ENCODE measurements at regions not wholly inside any gene's neighbourhood (a gene's known extent, or its start where the extent isn't known, plus 50 kb on each side); places are given as distances from the start of the nearest gene placed in this dataset.
A peak's percentile ranks its signal among the peaks of the same experiment; 100 is the strongest.
"Not testable (repeated sequence)": the region's sequence is repeated elsewhere in the genome, so short reads cannot be mapped to it uniquely, and the experiment has no call there.

DNA sequence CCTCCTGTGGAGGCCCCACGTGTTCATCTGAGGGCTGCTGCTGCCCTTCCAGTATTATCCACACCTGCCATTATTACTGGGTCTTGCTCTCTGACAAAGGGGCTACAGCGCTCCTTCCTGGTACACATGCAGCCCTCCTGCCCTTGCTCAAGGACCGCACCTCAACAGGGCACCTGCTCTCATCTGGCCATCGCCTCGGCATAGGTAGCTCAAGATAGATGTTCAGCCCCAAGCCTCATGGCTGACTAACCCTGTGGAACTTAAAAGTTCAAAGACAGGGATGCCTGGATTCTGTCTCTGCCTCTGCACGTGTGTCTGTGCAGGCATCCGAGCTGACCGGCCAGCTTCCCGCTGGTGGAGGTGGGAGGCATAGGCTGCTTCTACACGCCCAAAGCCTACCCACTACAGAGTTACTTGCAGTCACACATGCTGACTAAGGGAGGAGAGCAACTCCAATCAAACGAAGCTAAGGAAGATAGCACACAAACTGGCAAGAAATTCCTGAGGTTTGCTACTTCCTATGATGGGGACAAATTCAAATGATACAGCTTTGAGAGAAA is 152.5 kb upstream of the ATP10A start:
- H3K9me3 ChIP-seq (ENCODE audit: control insufficient read depth, low read length), result no peaks in the 10 kb centered on the region
- H3K36me3 ChIP-seq (ENCODE audit: control insufficient read depth, insufficient read depth, low read length), result no peaks in the 10 kb centered on the region
- 87% methylated on average over 11 of the region's 11 CpGs for WGBS, 2 experiments
- H3K27me3 ChIP-seq (ENCODE audit: control insufficient read depth, insufficient read depth, low read length, poor library complexity, severe bottlenecking), result no peaks in the 10 kb centered on the region
- H3K4me1 ChIP-seq (ENCODE audit: control insufficient read depth, insufficient read depth, low read length), result no peaks in the 10 kb centered on the region
- H3K27ac ChIP-seq (ENCODE audit: insufficient read depth, low read depth, low read length, poor library complexity, severe bottlenecking), result no peak overlapping the region
- no peak overlapping the region for H3K4me3 ChIP-seq (ENCODE audit: insufficient read depth, low read depth, low read length)

DNA sequence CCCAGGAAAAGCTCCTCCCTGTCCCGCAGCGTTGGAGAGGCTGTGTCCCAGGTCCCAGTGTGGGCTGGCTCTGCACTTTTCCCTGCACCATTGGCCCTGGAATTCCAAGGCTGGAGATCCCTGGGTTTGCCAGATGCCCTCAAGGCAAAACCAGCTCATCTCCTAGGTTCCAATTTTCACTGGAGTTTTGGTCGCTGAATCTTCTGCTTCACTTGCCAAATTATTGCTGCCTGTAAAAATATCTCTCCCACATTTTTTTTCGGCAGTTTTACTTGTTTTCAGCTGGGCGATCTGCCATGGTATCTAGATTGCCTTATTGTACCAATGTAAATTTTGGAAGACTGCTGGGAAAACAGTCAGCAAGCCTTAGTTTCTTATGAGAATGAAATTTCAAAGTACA is 150.9 kb upstream of the ATP10A start:
- 90 to 93% methylated on average over 5 of the region's 5 CpGs for WGBS, 2 experiments
- H3K27me3 ChIP-seq (ENCODE audit: control insufficient read depth, insufficient read depth, low read length, poor library complexity, severe bottlenecking), result no peaks in the 10 kb centered on the region
- H3K9me3 ChIP-seq (ENCODE audit: control insufficient read depth, low read length), result no peaks in the 10 kb centered on the region
- no peak overlapping the region for H3K27ac ChIP-seq (ENCODE audit: insufficient read depth, low read depth, low read length, poor library complexity, severe bottlenecking)
- H3K36me3 ChIP-seq (ENCODE audit: control insufficient read depth, insufficient read depth, low read length), result no peaks in the 10 kb centered on the region
- no peaks in the 10 kb centered on the region for H3K4me1 ChIP-seq (ENCODE audit: control insufficient read depth, insufficient read depth, low read length)
- H3K4me3 ChIP-seq (ENCODE audit: insufficient read depth, low read depth, low read length), result no peak overlapping the region

DNA sequence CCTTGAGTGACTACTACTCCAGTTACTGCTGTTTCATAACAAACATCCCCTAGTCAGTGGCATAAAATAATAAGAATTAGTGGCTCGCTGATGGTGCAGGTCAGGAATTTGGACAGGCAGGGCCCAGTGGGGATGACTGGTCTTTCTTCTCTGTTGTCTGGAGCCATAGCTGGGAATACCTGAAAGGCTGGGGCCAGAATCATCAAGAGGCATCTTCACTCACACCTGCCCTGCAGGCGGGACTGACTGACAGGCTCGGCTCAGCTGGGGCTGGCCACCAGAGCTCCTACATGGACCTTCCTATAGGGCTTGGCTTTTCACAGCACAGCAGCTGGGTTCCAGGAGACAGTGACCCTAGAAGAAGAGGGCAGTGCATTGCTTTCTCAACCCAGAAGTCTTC is 148.8 kb upstream of the ATP10A start:
- Histone ChIP-seq H3K4me3 (ENCODE audit: insufficient read depth, low read depth, low read length) (no peak overlapping the region), H3K36me3 (ENCODE audit: control insufficient read depth, insufficient read depth, low read length) (no peaks in the 10 kb centered on the region), H3K4me1 (ENCODE audit: control insufficient read depth, insufficient read depth, low read length) (no peaks in the 10 kb centered on the region), H3K27ac (ENCODE audit: insufficient read depth, low read depth, low read length, poor library complexity, severe bottlenecking) (no peak overlapping the region), H3K27me3 (ENCODE audit: control insufficient read depth, insufficient read depth, low read length, poor library complexity, severe bottlenecking) (no peaks in the 10 kb centered on the region), H3K9me3 (ENCODE audit: control insufficient read depth, low read length) (no peaks in the 10 kb centered on the region)
- 90% methylated on average over 3 of the region's 3 CpGs for WGBS, 2 experiments

DNA sequence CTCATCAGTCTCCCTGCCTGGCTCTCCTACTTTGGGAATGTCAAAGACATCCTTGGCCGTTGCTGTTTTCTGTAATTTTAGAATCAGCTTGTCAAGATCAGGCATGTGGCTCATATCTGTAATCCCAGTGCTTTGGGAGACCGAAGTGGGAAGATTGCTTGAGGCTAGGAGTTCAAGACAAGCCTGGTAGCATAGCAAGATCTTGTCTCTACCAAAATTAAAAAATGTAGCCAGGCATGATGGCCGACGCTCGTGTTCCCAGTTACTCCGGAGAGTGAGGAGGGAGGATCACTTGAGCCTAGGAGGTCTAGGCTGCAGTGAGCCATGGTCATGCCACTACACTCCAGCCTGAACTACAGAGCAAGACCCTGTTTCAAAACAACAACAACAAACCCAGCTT is 144.0 kb upstream of the ATP10A start:
- no peaks in the 10 kb centered on the region for H3K4me1 ChIP-seq (ENCODE audit: control insufficient read depth, insufficient read depth, low read length)
- no peaks in the 10 kb centered on the region for H3K36me3 ChIP-seq (ENCODE audit: control insufficient read depth, insufficient read depth, low read length)
- H3K9me3 ChIP-seq (ENCODE audit: control insufficient read depth, low read length), result no peaks in the 10 kb centered on the region
- 87 to 93% methylated on average over 6 of the region's 6 CpGs for WGBS, 2 experiments
- H3K4me3 ChIP-seq (ENCODE audit: insufficient read depth, low read depth, low read length), result no peak overlapping the region
- H3K27me3 ChIP-seq (ENCODE audit: control insufficient read depth, insufficient read depth, low read length, poor library complexity, severe bottlenecking), result no peaks in the 10 kb centered on the region
- H3K27ac ChIP-seq (ENCODE audit: insufficient read depth, low read depth, low read length, poor library complexity, severe bottlenecking), result no peak overlapping the region

DNA sequence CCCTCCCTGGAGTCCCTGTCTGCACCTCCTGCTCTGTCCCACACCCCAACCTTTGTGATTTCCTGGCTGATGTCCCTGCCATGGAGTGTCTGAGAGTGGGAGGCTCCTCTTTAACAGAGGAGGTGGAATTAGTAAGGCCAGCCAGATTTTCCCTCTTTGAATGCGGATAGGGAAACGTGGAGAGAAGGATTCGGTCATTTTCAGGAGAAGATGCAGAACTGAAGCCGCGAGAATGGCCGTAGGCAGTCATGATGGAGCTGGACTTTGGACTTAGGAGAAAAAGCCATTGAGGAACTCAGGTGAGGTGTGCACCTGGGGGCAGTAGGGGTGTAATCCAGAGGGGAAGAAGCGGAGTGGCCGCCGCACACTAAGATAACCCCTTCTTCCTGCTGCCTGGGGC is 138.1 kb upstream of the ATP10A start:
- H3K27me3 ChIP-seq (ENCODE audit: control insufficient read depth, insufficient read depth, low read length, poor library complexity, severe bottlenecking), result no peaks in the 10 kb centered on the region
- H3K4me3 ChIP-seq (ENCODE audit: insufficient read depth, low read depth, low read length), result no peak overlapping the region
- H3K4me1 ChIP-seq (ENCODE audit: control insufficient read depth, insufficient read depth, low read length), result no peaks in the 10 kb centered on the region
- no peaks in the 10 kb centered on the region for H3K9me3 ChIP-seq (ENCODE audit: control insufficient read depth, low read length)
- no peak overlapping the region for H3K27ac ChIP-seq (ENCODE audit: insufficient read depth, low read depth, low read length, poor library complexity, severe bottlenecking)
- WGBS, 2 experiments, result 96 to 98% methylated on average over 9 of the region's 9 CpGs
- H3K36me3 ChIP-seq (ENCODE audit: control insufficient read depth, insufficient read depth, low read length), result no peaks in the 10 kb centered on the region

DNA sequence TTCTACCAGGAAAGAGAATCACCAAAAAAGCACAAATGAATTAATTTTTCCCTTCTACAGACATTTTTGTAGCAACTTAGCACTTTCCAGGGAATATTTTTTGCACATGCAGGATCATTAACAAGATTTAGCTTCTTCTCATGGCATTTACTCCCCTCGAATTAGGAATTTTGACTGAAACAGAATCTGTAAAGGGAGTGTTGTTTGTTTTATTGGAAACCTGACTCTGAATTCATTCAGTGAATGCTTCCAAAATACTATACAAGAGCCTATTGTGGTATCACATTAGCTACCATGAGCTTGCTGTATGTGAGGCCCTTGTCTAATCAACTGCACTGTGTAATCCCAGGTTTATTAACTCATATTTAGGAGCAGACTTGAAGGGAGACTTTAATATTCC is 130.4 kb upstream of the ATP10A start:
- H3K36me3 ChIP-seq (ENCODE audit: control insufficient read depth, insufficient read depth, low read length), result no peaks in the 10 kb centered on the region
- 100% methylated on average over 1 of the region's 1 CpG; no CpG with 5 or more reads in 1 of the 2 experiments for WGBS, 2 experiments
- H3K4me3 ChIP-seq (ENCODE audit: insufficient read depth, low read depth, low read length), result no peak overlapping the region
- H3K4me1 ChIP-seq (ENCODE audit: control insufficient read depth, insufficient read depth, low read length), result no peaks in the 10 kb centered on the region
- no peaks in the 10 kb centered on the region for H3K9me3 ChIP-seq (ENCODE audit: control insufficient read depth, low read length)
- no peaks in the 10 kb centered on the region for H3K27me3 ChIP-seq (ENCODE audit: control insufficient read depth, insufficient read depth, low read length, poor library complexity, severe bottlenecking)
- H3K27ac ChIP-seq (ENCODE audit: insufficient read depth, low read depth, low read length, poor library complexity, severe bottlenecking), result no peak overlapping the region

DNA sequence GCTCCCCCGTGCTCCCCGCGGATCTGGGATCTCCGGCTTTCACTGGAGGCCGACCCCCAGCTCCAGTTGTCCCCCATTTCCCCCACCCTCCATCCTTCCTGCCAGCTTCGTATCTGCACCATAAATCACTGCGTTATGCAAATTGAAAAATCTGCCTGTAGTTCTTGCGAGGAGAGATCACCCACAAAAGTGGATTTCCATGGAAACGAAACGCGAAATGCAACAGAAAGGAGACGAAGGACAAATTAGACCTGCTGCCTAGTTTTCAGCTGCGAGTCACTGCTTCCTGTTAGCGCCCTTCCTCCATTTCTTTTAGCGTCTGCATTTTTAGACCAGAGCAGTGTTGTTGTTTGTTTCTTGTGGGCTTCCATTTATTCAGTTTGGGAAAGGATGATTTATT is 127.1 kb upstream of the ATP10A start:
- Histone ChIP-seq H3K27ac (ENCODE audit: insufficient read depth, low read depth, low read length, poor library complexity, severe bottlenecking) (no peak overlapping the region), H3K4me3 (ENCODE audit: insufficient read depth, low read depth, low read length) (no peak overlapping the region), H3K9me3 (ENCODE audit: control insufficient read depth, low read length) (no peaks in the 10 kb centered on the region), H3K36me3 (ENCODE audit: control insufficient read depth, insufficient read depth, low read length) (no peaks in the 10 kb centered on the region), H3K4me1 (ENCODE audit: control insufficient read depth, insufficient read depth, low read length) (peaks cover 7% of the 10 kb centered on the region), H3K27me3 (ENCODE audit: control insufficient read depth, insufficient read depth, low read length, poor library complexity, severe bottlenecking) (no peaks in the 10 kb centered on the region)
- WGBS, 2 experiments, result 96 to 97% methylated on average over 15 of the region's 15 CpGs

DNA sequence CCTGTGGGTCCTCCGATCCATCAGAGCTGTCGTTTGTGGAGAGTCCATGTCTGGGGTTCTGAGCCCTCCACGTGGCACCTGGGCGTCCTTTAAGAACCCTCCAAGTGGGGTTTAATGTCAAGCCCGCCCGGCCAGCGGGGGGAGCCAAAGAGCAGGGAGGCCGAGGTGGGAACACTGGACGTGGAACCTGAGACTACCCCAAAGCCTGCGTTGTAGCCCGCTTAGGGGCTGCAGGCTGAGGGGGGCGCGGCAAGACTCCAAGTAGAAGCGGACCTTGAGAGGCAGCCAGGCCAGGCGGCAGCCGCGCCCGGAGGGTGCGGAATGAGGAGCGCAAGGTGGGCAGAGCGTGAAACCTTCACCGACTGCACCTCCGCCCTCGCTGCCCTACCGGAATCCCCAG is 126.2 kb upstream of the ATP10A start:
- H3K4me3 ChIP-seq (ENCODE audit: insufficient read depth, low read depth, low read length), result no peak overlapping the region
- 95% methylated on average over 25 of the region's 25 CpGs for WGBS, 2 experiments
- no peaks in the 10 kb centered on the region for H3K36me3 ChIP-seq (ENCODE audit: control insufficient read depth, insufficient read depth, low read length)
- no peak overlapping the region for H3K27ac ChIP-seq (ENCODE audit: insufficient read depth, low read depth, low read length, poor library complexity, severe bottlenecking)
- peaks cover 7% of the 10 kb centered on the region for H3K4me1 ChIP-seq (ENCODE audit: control insufficient read depth, insufficient read depth, low read length)
- H3K9me3 ChIP-seq (ENCODE audit: control insufficient read depth, low read length), result no peaks in the 10 kb centered on the region
- no peaks in the 10 kb centered on the region for H3K27me3 ChIP-seq (ENCODE audit: control insufficient read depth, insufficient read depth, low read length, poor library complexity, severe bottlenecking)

DNA sequence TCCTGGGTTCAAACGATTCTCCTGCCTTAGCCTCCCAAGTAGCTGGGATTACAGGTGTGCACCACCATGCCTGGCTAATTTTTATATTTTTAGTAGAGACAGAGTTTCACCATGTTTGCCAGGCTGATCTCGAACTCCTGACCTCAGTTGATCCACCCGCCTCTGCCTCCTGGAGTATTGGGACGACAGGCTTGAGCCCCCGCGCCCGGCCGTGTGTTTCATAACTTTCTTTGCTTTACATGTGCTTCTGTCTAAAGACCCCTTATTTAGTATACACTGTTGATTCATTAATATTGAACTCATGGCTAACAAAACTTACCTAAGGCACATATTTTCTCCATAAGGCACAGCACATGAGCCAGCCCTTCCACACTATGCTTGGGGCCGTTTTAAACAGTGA is 125.6 kb upstream of the ATP10A start:
- H3K4me1 ChIP-seq (ENCODE audit: control insufficient read depth, insufficient read depth, low read length); H3K27me3 ChIP-seq (ENCODE audit: control insufficient read depth, insufficient read depth, low read length, poor library complexity, severe bottlenecking); H3K36me3 ChIP-seq (ENCODE audit: control insufficient read depth, insufficient read depth, low read length); H3K9me3 ChIP-seq (ENCODE audit: control insufficient read depth, low read length); H3K4me3 ChIP-seq (ENCODE audit: insufficient read depth, low read depth, low read length); H3K27ac ChIP-seq (ENCODE audit: insufficient read depth, low read depth, low read length, poor library complexity, severe bottlenecking): not testable (repeated sequence)
- 90 to 95% methylated on average over 9 of the region's 9 CpGs for WGBS, 2 experiments

DNA sequence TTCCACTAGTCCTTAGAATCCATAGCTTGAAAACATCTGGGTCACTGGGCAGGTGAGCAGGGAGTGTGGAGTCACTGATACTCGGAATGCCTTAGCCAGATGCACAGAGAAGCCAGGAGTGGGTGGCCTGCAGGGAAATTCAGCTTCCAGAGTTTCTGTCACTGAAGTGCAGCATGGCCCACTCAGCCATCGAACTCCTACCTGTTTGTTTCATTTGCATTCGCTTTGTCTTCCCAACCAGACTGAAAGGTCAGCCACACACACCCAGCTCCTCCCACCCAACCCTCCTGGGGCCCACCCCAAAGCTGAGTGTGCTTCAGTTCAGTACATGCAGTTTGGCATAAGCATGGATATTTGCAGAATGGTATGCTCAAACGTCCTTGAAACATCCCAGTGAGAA is 124.5 kb upstream of the ATP10A start:
- no peak overlapping the region for H3K4me3 ChIP-seq (ENCODE audit: insufficient read depth, low read depth, low read length)
- no peak overlapping the region for H3K27ac ChIP-seq (ENCODE audit: insufficient read depth, low read depth, low read length, poor library complexity, severe bottlenecking)
- H3K4me1 ChIP-seq (ENCODE audit: control insufficient read depth, insufficient read depth, low read length), result peaks cover 7% of the 10 kb centered on the region
- 72 to 75% methylated on average over 4 of the region's 4 CpGs for WGBS, 2 experiments
- H3K27me3 ChIP-seq (ENCODE audit: control insufficient read depth, insufficient read depth, low read length, poor library complexity, severe bottlenecking), result no peaks in the 10 kb centered on the region
- no peaks in the 10 kb centered on the region for H3K9me3 ChIP-seq (ENCODE audit: control insufficient read depth, low read length)
- no peaks in the 10 kb centered on the region for H3K36me3 ChIP-seq (ENCODE audit: control insufficient read depth, insufficient read depth, low read length)

DNA sequence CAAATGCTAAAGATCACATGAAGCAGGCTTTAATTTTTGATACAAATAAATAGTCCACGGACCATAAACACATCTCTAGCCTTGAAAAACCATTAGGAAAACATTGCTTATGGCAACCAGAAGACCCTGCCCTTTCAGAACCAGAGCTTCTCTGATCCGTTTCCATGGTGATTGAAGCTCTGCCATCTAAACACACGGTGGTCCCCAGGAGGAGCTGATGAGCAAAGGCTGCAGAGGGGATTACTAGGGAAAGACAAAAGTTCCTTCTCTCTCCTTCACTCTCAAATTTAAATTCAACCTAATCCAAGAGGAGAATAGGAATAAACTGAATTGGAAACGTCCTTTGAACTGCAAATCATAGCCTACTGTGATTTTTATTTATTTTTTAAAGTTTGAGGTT is 122.0 kb upstream of the ATP10A start:
- peaks cover 7% of the 10 kb centered on the region for H3K4me1 ChIP-seq (ENCODE audit: control insufficient read depth, insufficient read depth, low read length)
- peak overlapping the region; percentile 77 for H3K27ac ChIP-seq (ENCODE audit: insufficient read depth, low read depth, low read length, poor library complexity, severe bottlenecking)
- WGBS, 2 experiments, result 32 to 36% methylated on average over 3 to 4 of the region's 4 CpGs
- H3K27me3 ChIP-seq (ENCODE audit: control insufficient read depth, insufficient read depth, low read length, poor library complexity, severe bottlenecking), result no peaks in the 10 kb centered on the region
- no peaks in the 10 kb centered on the region for H3K36me3 ChIP-seq (ENCODE audit: control insufficient read depth, insufficient read depth, low read length)
- no peaks in the 10 kb centered on the region for H3K9me3 ChIP-seq (ENCODE audit: control insufficient read depth, low read length)
- H3K4me3 ChIP-seq (ENCODE audit: insufficient read depth, low read depth, low read length), result no peak overlapping the region
